ENCODE measurements at regions not wholly inside any gene's neighbourhood (a gene's known extent, or its start where the extent isn't known, plus 50 kb on each side); places are given as distances from the start of the nearest gene placed in this dataset.

GRCh38 chr16:49910541-49911071, 54.7 kb upstream of the ZNF423 start:
- Histone ChIP-seq H3K4me3 (ENCODE audit: insufficient read length, low read depth) (no peak overlapping the region), H3K36me3 (ENCODE audit: insufficient read depth, insufficient read length, low read length) (no peaks in the 10 kb centered on the region), H3K27me3 (ENCODE audit: insufficient read depth, insufficient read length) (no peaks in the 10 kb centered on the region), H3K9me3 (ENCODE audit: insufficient read depth, low read length) (no peaks in the 10 kb centered on the region), H3K9ac (ENCODE audit: insufficient read length, low read depth) (no peak overlapping the region), H3K4me1 (ENCODE audit: insufficient read depth, insufficient read length) (peaks cover 10% of the 10 kb centered on the region)
- no peak for DNase-seq (ENCODE audit: low read depth, low spot score)
- TF ChIP-seq YY1 (IDR thresholded peaks at IDR 0.05; ENCODE audit: insufficient read depth, insufficient read length) (no peak), ZNF274 (IDR thresholded peaks at IDR 0.05; ENCODE audit: low read depth, low read length) (no peak), SUZ12 (IDR thresholded peaks at IDR 0.05; ENCODE audit: extremely low read depth, insufficient read depth, insufficient read length) (no peak)

- no peaks in the 10 kb centered on the region for H3K36me3 ChIP-seq (ENCODE audit: insufficient read depth, insufficient read length, low read length)
- no peak for DNase-seq (ENCODE audit: low read depth, low spot score)
- H3K9me3 ChIP-seq (ENCODE audit: insufficient read depth, low read length) = no peaks in the 10 kb centered on the region
- H3K27me3 ChIP-seq (ENCODE audit: insufficient read depth, insufficient read length) = no peaks in the 10 kb centered on the region
- peaks cover 10% of the 10 kb centered on the region for H3K4me1 ChIP-seq (ENCODE audit: insufficient read depth, insufficient read length)
- no peak overlapping the region for H3K4me3 ChIP-seq (ENCODE audit: insufficient read length, low read depth)
- H3K9ac ChIP-seq (ENCODE audit: insufficient read length, low read depth) = no peak overlapping the region
- TF ChIP-seq SUZ12 (IDR thresholded peaks at IDR 0.05; ENCODE audit: extremely low read depth, insufficient read depth, insufficient read length) = no peak
- no peak for TF ChIP-seq YY1 (IDR thresholded peaks at IDR 0.05; ENCODE audit: insufficient read depth, insufficient read length)
- no peak for TF ChIP-seq ZNF274 (IDR thresholded peaks at IDR 0.05; ENCODE audit: low read depth, low read length)
These were observed 55.5 kb upstream of the ZNF423 start for GRCh38 chr16:49911430-49911829.

- DNase-seq (ENCODE audit: low read depth, low spot score) = no peak
- H3K36me3 ChIP-seq (ENCODE audit: insufficient read depth, insufficient read length, low read length) = no peaks in the 10 kb centered on the region
- H3K9ac ChIP-seq (ENCODE audit: insufficient read length, low read depth) = no peak overlapping the region
- no peaks in the 10 kb centered on the region for H3K27me3 ChIP-seq (ENCODE audit: insufficient read depth, insufficient read length)
- H3K9me3 ChIP-seq (ENCODE audit: insufficient read depth, low read length) = no peaks in the 10 kb centered on the region
- TF ChIP-seq SUZ12 (IDR thresholded peaks at IDR 0.05; ENCODE audit: extremely low read depth, insufficient read depth, insufficient read length) = no peak
- no peak for TF ChIP-seq YY1 (IDR thresholded peaks at IDR 0.05; ENCODE audit: insufficient read depth, insufficient read length)
- TF ChIP-seq ZNF274 (IDR thresholded peaks at IDR 0.05; ENCODE audit: low read depth, low read length) = no peak
- no peak overlapping the region for H3K4me3 ChIP-seq (ENCODE audit: insufficient read length, low read depth)
- H3K4me1 ChIP-seq (ENCODE audit: insufficient read depth, insufficient read length) = peaks cover 10% of the 10 kb centered on the region
These were observed 56.8 kb upstream of the ZNF423 start for GRCh38 chr16:49912721-49913120.

GRCh38 chr16:49913720-49914119, 57.8 kb upstream of the ZNF423 start:
- DNase-seq (ENCODE audit: low read depth, low spot score) = no peak
- Histone ChIP-seq H3K9ac (ENCODE audit: insufficient read length, low read depth) (no peak overlapping the region), H3K9me3 (ENCODE audit: insufficient read depth, low read length) (no peaks in the 10 kb centered on the region), H3K4me1 (ENCODE audit: insufficient read depth, insufficient read length) (peaks cover 10% of the 10 kb centered on the region), H3K36me3 (ENCODE audit: insufficient read depth, insufficient read length, low read length) (no peaks in the 10 kb centered on the region), H3K4me3 (ENCODE audit: insufficient read length, low read depth) (no peak overlapping the region), H3K27me3 (ENCODE audit: insufficient read depth, insufficient read length) (no peaks in the 10 kb centered on the region)
- TF ChIP-seq ZNF274 (IDR thresholded peaks at IDR 0.05; ENCODE audit: low read depth, low read length) = no peak
- TF ChIP-seq SUZ12 (IDR thresholded peaks at IDR 0.05; ENCODE audit: extremely low read depth, insufficient read depth, insufficient read length) = no peak

- Histone ChIP-seq H3K4me1 (ENCODE audit: insufficient read depth, insufficient read length) (peaks cover 10% of the 10 kb centered on the region), H3K36me3 (ENCODE audit: insufficient read depth, insufficient read length, low read length) (no peaks in the 10 kb centered on the region), H3K4me3 (ENCODE audit: insufficient read length, low read depth) (no peak overlapping the region), H3K9ac (ENCODE audit: insufficient read length, low read depth) (no peak overlapping the region), H3K9me3 (ENCODE audit: insufficient read depth, low read length) (no peaks in the 10 kb centered on the region), H3K27me3 (ENCODE audit: insufficient read depth, insufficient read length) (no peaks in the 10 kb centered on the region)
- no peak for DNase-seq (ENCODE audit: low read depth, low spot score)
- TF ChIP-seq YY1 (IDR thresholded peaks at IDR 0.05; ENCODE audit: insufficient read depth, insufficient read length) (no peak), SUZ12 (IDR thresholded peaks at IDR 0.05; ENCODE audit: extremely low read depth, insufficient read depth, insufficient read length) (no peak), ZNF274 (IDR thresholded peaks at IDR 0.05; ENCODE audit: low read depth, low read length) (no peak)
These were observed 58.7 kb upstream of the ZNF423 start for GRCh38 chr16:49914657-49915056.

GRCh38 chr16:49918257-49918656, 62.3 kb upstream of the ZNF423 start:
- H3K4me1 ChIP-seq (ENCODE audit: insufficient read depth, insufficient read length) = peaks cover 7% of the 10 kb centered on the region
- H3K9ac ChIP-seq (ENCODE audit: insufficient read length, low read depth) = no peak overlapping the region
- H3K9me3 ChIP-seq (ENCODE audit: insufficient read depth, low read length) = no peaks in the 10 kb centered on the region
- no peak for DNase-seq (ENCODE audit: low read depth, low spot score)
- no peaks in the 10 kb centered on the region for H3K36me3 ChIP-seq (ENCODE audit: insufficient read depth, insufficient read length, low read length)
- no peak for TF ChIP-seq YY1 (IDR thresholded peaks at IDR 0.05; ENCODE audit: insufficient read depth, insufficient read length)
- TF ChIP-seq ZNF274 (IDR thresholded peaks at IDR 0.05; ENCODE audit: low read depth, low read length) = no peak
- TF ChIP-seq SUZ12 (IDR thresholded peaks at IDR 0.05; ENCODE audit: extremely low read depth, insufficient read depth, insufficient read length) = no peak
- H3K4me3 ChIP-seq (ENCODE audit: insufficient read length, low read depth) = no peak overlapping the region
- peaks cover 8% of the 10 kb centered on the region for H3K27me3 ChIP-seq (ENCODE audit: insufficient read depth, insufficient read length)

GRCh38 chr16:49919327-49919726, 63.4 kb upstream of the ZNF423 start:
- DNase-seq (ENCODE audit: low read depth, low spot score) = no peak
- Histone ChIP-seq H3K9ac (ENCODE audit: insufficient read length, low read depth) (no peak overlapping the region), H3K27me3 (ENCODE audit: insufficient read depth, insufficient read length) (peaks cover 10% of the 10 kb centered on the region), H3K36me3 (ENCODE audit: insufficient read depth, insufficient read length, low read length) (no peaks in the 10 kb centered on the region), H3K4me1 (ENCODE audit: insufficient read depth, insufficient read length) (peaks cover 7% of the 10 kb centered on the region), H3K4me3 (ENCODE audit: insufficient read length, low read depth) (no peak overlapping the region), H3K9me3 (ENCODE audit: insufficient read depth, low read length) (no peaks in the 10 kb centered on the region)
- TF ChIP-seq ZNF274 (IDR thresholded peaks at IDR 0.05; ENCODE audit: low read depth, low read length) = no peak
- TF ChIP-seq YY1 (IDR thresholded peaks at IDR 0.05; ENCODE audit: insufficient read depth, insufficient read length) = no peak
- no peak for TF ChIP-seq SUZ12 (IDR thresholded peaks at IDR 0.05; ENCODE audit: extremely low read depth, insufficient read depth, insufficient read length)

All from NT2/D1 (cell line).